ENCODE measurements at regions not wholly inside any gene's neighbourhood (a gene's known extent, or its start where the extent isn't known, plus 50 kb on each side); places are given as distances from the start of the nearest gene placed in this dataset.

GRCh38 chr2:134170294-134170693, 83.6 kb upstream of the MGAT5 start:
- TF ChIP-seq CTCF (IDR thresholded peaks at IDR 0.05), result no peak
- H3K4me3 ChIP-seq, result no peak overlapping the region
- H3K27ac ChIP-seq, result no peak overlapping the region
- DNase-seq (ENCODE audit: low spot score), result no peak

GRCh38 chr2:134170700-134171099, 83.2 kb upstream of the MGAT5 start:
- no peak for DNase-seq (ENCODE audit: low spot score)
- H3K27ac ChIP-seq, result no peak overlapping the region
- no peak for TF ChIP-seq CTCF (IDR thresholded peaks at IDR 0.05)
- no peak overlapping the region for H3K4me3 ChIP-seq

- Histone ChIP-seq H3K4me3 (no peak overlapping the region), H3K27ac (no peak overlapping the region)
- no peak for DNase-seq (ENCODE audit: low spot score)
- TF ChIP-seq CTCF (IDR thresholded peaks at IDR 0.05), result no peak
These were observed 80.4 kb upstream of the MGAT5 start for GRCh38 chr2:134173338-134174016.

GRCh38 chr2:134174711-134175110, 79.2 kb upstream of the MGAT5 start:
- H3K27ac ChIP-seq, result no peak overlapping the region

GRCh38 chr2:134175834-134176233, 78.0 kb upstream of the MGAT5 start:
- no peak for TF ChIP-seq CTCF (IDR thresholded peaks at IDR 0.05)
- no peak overlapping the region for H3K27ac ChIP-seq
- no peak overlapping the region for H3K4me3 ChIP-seq
- no peak for DNase-seq (ENCODE audit: low spot score)

More at GRCh38 chr2:134174711-134175110, 79.2 kb upstream of the MGAT5 start:
- no peak for TF ChIP-seq CTCF (IDR thresholded peaks at IDR 0.05)
- DNase-seq (ENCODE audit: low spot score), result no peak
- H3K4me3 ChIP-seq, result no peak overlapping the region

- Histone ChIP-seq H3K27ac (no peak overlapping the region), H3K4me3 (no peak overlapping the region)
- no peak for DNase-seq (ENCODE audit: low spot score)
- TF ChIP-seq CTCF (IDR thresholded peaks at IDR 0.05), result no peak
These were observed 76.4 kb upstream of the MGAT5 start for GRCh38 chr2:134177351-134177931.

Measured in coronary artery (tissue), 2 donors.